ENCODE measurements at regions not wholly inside any gene's neighbourhood (a gene's known extent, or its start where the extent isn't known, plus 50 kb on each side); places are given as distances from the start of the nearest gene placed in this dataset.

DNA sequence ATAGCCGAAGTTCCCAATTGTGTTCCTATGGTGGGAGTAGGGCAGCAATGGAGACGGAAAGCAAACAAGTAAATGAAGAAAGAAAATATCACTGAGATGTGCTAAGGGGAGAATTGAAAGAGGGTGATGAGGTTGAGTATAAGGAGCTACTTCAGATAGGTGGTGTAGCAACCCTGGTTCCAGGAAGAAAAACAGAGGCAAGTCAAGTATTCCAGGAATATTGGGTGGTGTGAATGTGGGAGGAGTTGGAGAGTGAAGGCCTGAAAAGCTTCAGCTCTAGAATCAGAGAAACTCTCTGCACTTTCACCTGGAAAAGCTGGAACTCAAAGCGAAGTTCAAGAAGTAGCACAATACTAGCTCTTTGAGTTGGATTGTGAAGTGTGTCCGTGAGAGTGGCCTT is 342.1 kb downstream of the TLE4 start:
- TF ChIP-seq, protein P1, sequence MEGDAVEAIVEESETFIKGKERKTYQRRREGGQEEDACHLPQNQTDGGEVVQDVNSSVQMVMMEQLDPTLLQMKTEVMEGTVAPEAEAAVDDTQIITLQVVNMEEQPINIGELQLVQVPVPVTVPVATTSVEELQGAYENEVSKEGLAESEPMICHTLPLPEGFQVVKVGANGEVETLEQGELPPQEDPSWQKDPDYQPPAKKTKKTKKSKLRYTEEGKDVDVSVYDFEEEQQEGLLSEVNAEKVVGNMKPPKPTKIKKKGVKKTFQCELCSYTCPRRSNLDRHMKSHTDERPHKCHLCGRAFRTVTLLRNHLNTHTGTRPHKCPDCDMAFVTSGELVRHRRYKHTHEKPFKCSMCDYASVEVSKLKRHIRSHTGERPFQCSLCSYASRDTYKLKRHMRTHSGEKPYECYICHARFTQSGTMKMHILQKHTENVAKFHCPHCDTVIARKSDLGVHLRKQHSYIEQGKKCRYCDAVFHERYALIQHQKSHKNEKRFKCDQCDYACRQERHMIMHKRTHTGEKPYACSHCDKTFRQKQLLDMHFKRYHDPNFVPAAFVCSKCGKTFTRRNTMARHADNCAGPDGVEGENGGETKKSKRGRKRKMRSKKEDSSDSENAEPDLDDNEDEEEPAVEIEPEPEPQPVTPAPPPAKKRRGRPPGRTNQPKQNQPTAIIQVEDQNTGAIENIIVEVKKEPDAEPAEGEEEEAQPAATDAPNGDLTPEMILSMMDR (conservative IDR thresholded peaks at IDR 0.05 in 1 of 2, IDR thresholded peaks at IDR 0.05 in 1 of 2; ENCODE audit: extremely low read depth in 1 of 2, insufficient read depth in 1 of 2, low read depth in 1 of 2, low read length in 2 of 2): no peak
- no peak for TF ChIP-seq EZH2 (IDR thresholded peaks at IDR 0.05; ENCODE audit: borderline replicate concordance, low read length)

Measured in mammary epithelial cell (primary cell).